ENCODE measurements at regions not wholly inside any gene's neighbourhood (a gene's known extent, or its start where the extent isn't known, plus 50 kb on each side); places are given as distances from the start of the nearest gene placed in this dataset.
"Not testable (repeated sequence)": the region's sequence is repeated elsewhere in the genome, so short reads cannot be mapped to it uniquely, and the experiment has no call there.

DNA sequence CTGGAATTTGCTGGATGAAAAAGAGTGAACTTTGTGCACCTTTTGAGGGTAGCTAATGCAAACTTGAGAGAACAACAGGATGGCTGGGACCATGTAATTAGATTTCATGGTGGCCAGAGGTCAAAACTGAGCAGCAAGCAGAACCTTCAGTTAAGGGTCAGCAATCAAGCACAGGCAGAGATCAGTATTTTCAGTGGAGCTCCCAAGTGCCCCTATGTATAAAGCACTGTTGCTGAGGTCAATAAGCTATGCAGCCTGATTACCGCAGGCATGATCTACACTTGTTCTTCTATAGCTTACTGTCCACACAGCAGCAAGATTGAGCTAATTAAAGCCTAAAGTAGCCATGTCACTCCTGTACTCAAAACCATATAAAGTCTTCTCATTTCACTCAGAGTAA lies 62.1 kb upstream of the TMC1 start:
- FAIRE-seq (no peak), DNase-seq (ENCODE audit: insufficient read length, low spot score) (no peak)
- no peak for TF ChIP-seq CTCF (IDR thresholded peaks at IDR 0.05; ENCODE audit: insufficient read depth, missing control alignments)

GRCh38 chr9:72458153-72458552 lies 63.3 kb upstream of the TMC1 start:
- TF ChIP-seq CTCF (IDR thresholded peaks at IDR 0.05; ENCODE audit: insufficient read depth, missing control alignments), result no peak
- DNase-seq (ENCODE audit: insufficient read length, low spot score) (no peak), FAIRE-seq (no peak)

DNA sequence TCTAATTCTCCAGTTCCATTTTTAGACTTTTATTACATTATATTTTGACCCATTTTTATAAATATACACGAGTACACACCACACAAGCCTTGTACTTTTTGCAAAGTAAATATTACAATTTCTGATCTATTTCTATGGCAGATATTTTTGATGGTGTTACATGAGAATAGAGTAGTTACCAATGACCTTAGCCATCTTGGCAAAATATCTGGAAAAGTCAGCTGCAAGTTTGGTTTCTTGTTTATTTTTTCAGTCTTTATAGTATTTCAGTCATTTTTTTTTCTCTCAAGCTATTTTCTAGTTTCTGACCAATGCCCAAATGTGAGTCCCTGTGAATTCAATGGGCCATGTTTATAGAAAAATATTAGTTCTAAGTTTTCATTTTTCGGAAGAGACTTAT lies 64.0 kb upstream of the TMC1 start:
- no peak for TF ChIP-seq CTCF (IDR thresholded peaks at IDR 0.05; ENCODE audit: insufficient read depth, missing control alignments)
- no peak for FAIRE-seq
- no peak for DNase-seq (ENCODE audit: insufficient read length, low spot score)

DNA sequence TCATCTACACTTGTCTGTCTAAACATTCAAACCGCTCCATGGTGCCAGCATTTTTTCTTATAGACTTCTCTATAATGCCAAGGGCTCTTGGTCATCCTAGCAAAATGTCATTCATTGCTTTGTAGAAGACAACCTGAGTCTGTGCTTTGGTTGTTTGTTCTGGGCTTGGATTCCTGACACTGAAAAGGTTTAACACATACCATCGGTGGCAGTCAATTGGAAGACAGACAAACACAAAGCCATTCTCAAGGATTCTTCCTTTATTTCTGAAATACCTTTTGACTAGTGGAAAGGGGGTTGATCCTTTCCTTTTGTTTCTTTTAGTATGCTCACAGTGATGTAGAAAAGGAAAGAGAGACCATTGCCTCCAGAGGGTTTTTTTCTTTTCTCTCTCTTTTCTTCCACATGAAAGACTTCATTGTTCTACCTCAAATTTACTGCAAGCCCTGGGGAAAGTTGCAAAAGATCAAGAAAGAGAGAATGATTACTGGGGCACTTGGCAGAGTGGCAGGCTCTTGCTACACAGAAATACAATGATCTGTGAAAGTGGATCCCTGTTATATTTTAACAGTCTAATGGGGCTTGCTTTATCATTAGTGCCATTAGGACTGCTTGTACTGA lies 66.4 kb upstream of the TMC1 start:
- DNase-seq (ENCODE audit: insufficient read length, low spot score), result no peak

DNA sequence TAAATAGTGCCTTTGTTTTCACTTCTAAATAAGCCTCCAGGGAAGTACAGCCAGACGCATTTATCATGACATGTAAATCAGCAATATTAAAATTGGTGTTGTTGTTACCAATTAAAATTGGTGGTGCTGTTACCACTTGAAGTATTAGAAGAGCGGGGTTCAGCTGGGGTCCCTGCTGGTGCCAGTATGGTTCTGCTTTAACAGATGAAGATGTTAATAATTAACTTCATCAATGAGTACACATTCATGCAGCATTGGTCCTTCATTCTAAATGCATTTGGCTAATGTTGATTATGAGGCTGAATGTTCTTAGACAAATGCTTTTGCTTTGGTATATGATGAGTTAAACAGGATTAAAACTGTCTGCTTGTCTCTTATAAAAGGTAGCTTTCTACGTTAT lies 67.6 kb upstream of the TMC1 start:
- DNase-seq (ENCODE audit: insufficient read length, low spot score) (no peak), FAIRE-seq (no peak)
- no peak for TF ChIP-seq CTCF (IDR thresholded peaks at IDR 0.05; ENCODE audit: insufficient read depth, missing control alignments)

More for the DNA sequence above, 66.4 kb upstream of the TMC1 start:
- no peak for TF ChIP-seq CTCF (IDR thresholded peaks at IDR 0.05; ENCODE audit: insufficient read depth, missing control alignments)
- FAIRE-seq, result no peak

GRCh38 chr9:72446241-72446640 lies 75.2 kb upstream of the TMC1 start:
- not testable (repeated sequence) for DNase-seq (ENCODE audit: insufficient read length, low spot score); FAIRE-seq

- no peak for TF ChIP-seq CTCF (IDR thresholded peaks at IDR 0.05; ENCODE audit: insufficient read depth, missing control alignments)
- FAIRE-seq (no peak), DNase-seq (ENCODE audit: insufficient read length, low spot score) (no peak)
Measured at GRCh38 chr9:72445306-72445995, 76.0 kb upstream of the TMC1 start.

Data from D721Med (cell line).